Right lobe of liver (tissue), 4 donors: ENCODE measurements at regions not wholly inside any gene's neighbourhood (a gene's known extent, or its start where the extent isn't known, plus 50 kb on each side); places are given as distances from the start of the nearest gene placed in this dataset.

Experiments
- POLR2A ChIP-seq: fragments of 450-650 bp; IDR thresholded peaks from one replicate; pipeline ENCODE4 v1.6.1; 2017; ENCODE audit warnings: antibody characterized with exemption, mild to moderate bottlenecking
- TF ChIP-seq, protein P1 (sequence below), 4 donors: fragments of 200-600 bp in 3 of 4; fragments of 450-650 bp in 1 of 4; IDR thresholded peaks; one replicate each; pipeline versions ENCODE4 v1.5.1 to v1.8.0; 2016 to 2022; ENCODE audit warnings: antibody characterized with exemption in 4 of 4, mild to moderate bottlenecking in 2 of 4
- donor health status: DM: no; HTN: no; CAD: no.
- donor health status: DM: no; HTN: no; CAD: no.
- donor health status: DM: no; HTN: yes; CAD: no.

DNA sequence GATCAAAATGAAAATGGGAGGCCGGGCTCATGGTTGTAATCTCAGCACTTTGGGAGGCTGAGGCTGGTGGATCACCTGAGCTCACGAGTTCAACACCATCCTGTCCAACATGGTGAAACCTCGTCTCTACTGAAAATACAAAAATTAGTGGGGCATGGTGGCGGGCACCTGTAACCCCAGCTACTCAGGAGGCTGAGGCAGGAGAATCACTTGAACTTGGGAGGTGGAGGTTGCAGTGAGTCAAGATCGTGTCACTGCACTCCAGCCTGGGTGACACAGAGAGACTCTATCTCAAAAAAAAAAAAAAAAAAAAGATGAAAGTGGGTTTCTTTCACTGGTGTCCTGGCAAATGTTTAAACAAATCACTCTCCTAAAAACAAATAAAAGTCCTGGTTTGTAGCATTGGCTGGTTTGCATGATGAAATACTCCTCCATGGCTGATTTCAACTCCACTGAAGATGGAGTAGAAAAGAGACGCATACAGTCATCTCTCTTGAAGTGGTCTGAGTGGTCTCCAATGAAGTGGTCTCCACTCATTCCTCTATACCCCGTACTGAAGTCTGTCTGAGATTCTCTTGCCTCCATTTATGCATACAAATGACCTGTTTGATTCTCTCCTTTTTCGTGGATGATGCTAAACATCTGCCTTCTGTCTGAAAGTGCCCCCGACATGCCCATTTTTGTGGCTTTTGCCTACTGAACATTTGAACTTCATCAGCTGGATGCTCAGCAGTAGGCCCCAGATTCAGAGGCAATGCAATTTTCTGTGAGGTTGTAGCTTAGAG lies 153.0 kb upstream of the FAM20A start:
- TF ChIP-seq, protein P1, sequence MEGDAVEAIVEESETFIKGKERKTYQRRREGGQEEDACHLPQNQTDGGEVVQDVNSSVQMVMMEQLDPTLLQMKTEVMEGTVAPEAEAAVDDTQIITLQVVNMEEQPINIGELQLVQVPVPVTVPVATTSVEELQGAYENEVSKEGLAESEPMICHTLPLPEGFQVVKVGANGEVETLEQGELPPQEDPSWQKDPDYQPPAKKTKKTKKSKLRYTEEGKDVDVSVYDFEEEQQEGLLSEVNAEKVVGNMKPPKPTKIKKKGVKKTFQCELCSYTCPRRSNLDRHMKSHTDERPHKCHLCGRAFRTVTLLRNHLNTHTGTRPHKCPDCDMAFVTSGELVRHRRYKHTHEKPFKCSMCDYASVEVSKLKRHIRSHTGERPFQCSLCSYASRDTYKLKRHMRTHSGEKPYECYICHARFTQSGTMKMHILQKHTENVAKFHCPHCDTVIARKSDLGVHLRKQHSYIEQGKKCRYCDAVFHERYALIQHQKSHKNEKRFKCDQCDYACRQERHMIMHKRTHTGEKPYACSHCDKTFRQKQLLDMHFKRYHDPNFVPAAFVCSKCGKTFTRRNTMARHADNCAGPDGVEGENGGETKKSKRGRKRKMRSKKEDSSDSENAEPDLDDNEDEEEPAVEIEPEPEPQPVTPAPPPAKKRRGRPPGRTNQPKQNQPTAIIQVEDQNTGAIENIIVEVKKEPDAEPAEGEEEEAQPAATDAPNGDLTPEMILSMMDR (IDR thresholded peaks at IDR 0.05), result no peak
- TF ChIP-seq POLR2A, result no peak
